ENCODE measurements at regions not wholly inside any gene's neighbourhood (a gene's known extent, or its start where the extent isn't known, plus 50 kb on each side); places are given as distances from the start of the nearest gene placed in this dataset.

- TF ChIP-seq, protein P1, sequence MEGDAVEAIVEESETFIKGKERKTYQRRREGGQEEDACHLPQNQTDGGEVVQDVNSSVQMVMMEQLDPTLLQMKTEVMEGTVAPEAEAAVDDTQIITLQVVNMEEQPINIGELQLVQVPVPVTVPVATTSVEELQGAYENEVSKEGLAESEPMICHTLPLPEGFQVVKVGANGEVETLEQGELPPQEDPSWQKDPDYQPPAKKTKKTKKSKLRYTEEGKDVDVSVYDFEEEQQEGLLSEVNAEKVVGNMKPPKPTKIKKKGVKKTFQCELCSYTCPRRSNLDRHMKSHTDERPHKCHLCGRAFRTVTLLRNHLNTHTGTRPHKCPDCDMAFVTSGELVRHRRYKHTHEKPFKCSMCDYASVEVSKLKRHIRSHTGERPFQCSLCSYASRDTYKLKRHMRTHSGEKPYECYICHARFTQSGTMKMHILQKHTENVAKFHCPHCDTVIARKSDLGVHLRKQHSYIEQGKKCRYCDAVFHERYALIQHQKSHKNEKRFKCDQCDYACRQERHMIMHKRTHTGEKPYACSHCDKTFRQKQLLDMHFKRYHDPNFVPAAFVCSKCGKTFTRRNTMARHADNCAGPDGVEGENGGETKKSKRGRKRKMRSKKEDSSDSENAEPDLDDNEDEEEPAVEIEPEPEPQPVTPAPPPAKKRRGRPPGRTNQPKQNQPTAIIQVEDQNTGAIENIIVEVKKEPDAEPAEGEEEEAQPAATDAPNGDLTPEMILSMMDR (IDR thresholded peaks at IDR 0.05), result no peak
- TF ChIP-seq POLR2A (IDR thresholded peaks at IDR 0.05), result no peak
Observed at GRCh38 chr10:47151920-47152319, 148.1 kb upstream of the GDF10 start.
